PC-3 (cell line): ENCODE measurements at regions not wholly inside any gene's neighbourhood (a gene's known extent, or its start where the extent isn't known, plus 50 kb on each side); places are given as distances from the start of the nearest gene placed in this dataset.

Source experiments
- ATAC-seq: fragments of 200-7000 bp; cut with Tn5 transposase; 2 replicates; pipeline ENCODE4 v1.9.1; 2020; ENCODE audit warnings: mild to moderate bottlenecking, moderate library complexity
- BruUV-seq: library from RNA; stranded (reverse); fragments of 400-500 nt; replicated peaks from 2 replicates; lab custom pipeline; 2021; lab: Mats Ljungman, UMichigan
- CTCF ChIA-PET: fragments of 300-600 bp; sonication (Branson Sonifier 250); formaldehyde crosslinking; loops from one replicate; lab custom pipeline; 2022; ENCODE audit warnings: antibody characterized with exemption; lab: Charles Lee
- POLR2A ChIA-PET: fragments of 300-600 bp; sonication (Branson Sonifier 250); formaldehyde crosslinking; loops from one replicate; lab custom pipeline; 2022; ENCODE audit warnings: antibody characterized with exemption; ENCODE audit not compliant: unreplicated experiment; lab: Charles Lee
- DNase-seq: peaks from one replicate; pipeline ENCODE4 v3.0.0-alpha.2; 2015
- H2AFZ ChIP-seq: fragments of 300-600 bp; sonication (generic); 2 replicates; pipeline ENCODE4 v1.6.0; 2016; ENCODE audit warnings: antibody characterized with exemption, low read length
- H3F3A ChIP-seq: fragments of 300-600 bp; sonication (generic); one replicate; pipeline ENCODE4 v1.6.0; 2017; ENCODE audit warnings: antibody characterized with exemption, low read length, control low read depth, mild to moderate bottlenecking; ENCODE audit not compliant: unreplicated experiment
- H3K27ac ChIP-seq: fragments of 300-600 bp; sonication (generic); 2 replicates; pipeline ENCODE4 v1.5.1; 2016; ENCODE audit warnings: mild to moderate bottlenecking, low read length
- H3K27me3 ChIP-seq: fragments of 300-600 bp; sonication (generic); 2 replicates; pipeline ENCODE4 v1.6.1; 2016; ENCODE audit warnings: low read length, mixed read lengths
- H3K36me3 ChIP-seq: fragments of 300-600 bp; sonication (generic); 2 replicates; pipeline ENCODE4 v1.6.1; 2016; ENCODE audit warnings: low read depth, mixed run types, low read length, mixed read lengths
- H3K4me1 ChIP-seq: fragments of 300-600 bp; sonication (generic); 2 replicates; pipeline ENCODE4 v1.5.1; 2016; ENCODE audit warnings: low read length; ENCODE audit not compliant: insufficient read depth
- H3K4me2 ChIP-seq: fragments of 300-600 bp; sonication (generic); 2 replicates; pipeline ENCODE4 v1.6.0; 2016; ENCODE audit warnings: low read length
- H3K4me3 ChIP-seq: fragments of 300-600 bp; sonication (generic); 2 replicates; pipeline ENCODE4 v1.5.1; 2016; ENCODE audit warnings: mild to moderate bottlenecking, low read length, mixed read lengths
- H3K79me2 ChIP-seq: fragments of 300-600 bp; sonication (generic); 2 replicates; pipeline ENCODE4 v1.6.1; 2017; ENCODE audit warnings: low read length, mixed read lengths
- H3K9ac ChIP-seq: fragments of 300-600 bp; sonication (generic); 2 replicates; pipeline ENCODE4 v1.6.0; 2016; ENCODE audit warnings: mild to moderate bottlenecking, low read length
- H3K9me2 ChIP-seq: fragments of 300-600 bp; sonication (generic); replicated peaks from 2 replicates; pipeline ENCODE4 v1.6.1; 2016; ENCODE audit warnings: mixed run types, low read length, mixed read lengths
- H3K9me3 ChIP-seq: fragments of 300-600 bp; sonication (generic); 2 replicates; pipeline ENCODE4 v1.6.1; 2016; ENCODE audit warnings: low read length, mixed read lengths
- H4K20me1 ChIP-seq: fragments of 300-600 bp; sonication (generic); 2 replicates; pipeline ENCODE4 v1.6.1; 2016; ENCODE audit warnings: low read length, mixed read lengths
- EZH2 ChIP-seq: fragments of 300-600 bp; sonication (generic); IDR thresholded peaks from one replicate; pipeline ENCODE4 v1.6.1; 2017; ENCODE audit warnings: antibody characterized with exemption, mild to moderate bottlenecking, low read length; ENCODE audit not compliant: unreplicated experiment
- EZH2phosphoT487 ChIP-seq: fragments of 300-600 bp; sonication (generic); IDR thresholded peaks from 2 replicates; pipeline ENCODE4 v1.6.1; 2018; ENCODE audit warnings: mild to moderate bottlenecking, antibody characterized with exemption, low read length, borderline replicate concordance
- intact Hi-C: fragments of 100-400 bp; cut with micrococcal nuclease; formaldehyde crosslinking; loops from 2 replicates; pipeline ENCODE4 v1.9.0; 2023
- TF ChIP-seq, protein P1 (sequence below): fragments of 300-600 bp; sonication (generic); conservative IDR thresholded peaks from 2 replicates; pipeline ENCODE4 v1.5.1; 2017; ENCODE audit warnings: antibody characterized with exemption, low read depth, mild to moderate bottlenecking, low read length

DNA sequence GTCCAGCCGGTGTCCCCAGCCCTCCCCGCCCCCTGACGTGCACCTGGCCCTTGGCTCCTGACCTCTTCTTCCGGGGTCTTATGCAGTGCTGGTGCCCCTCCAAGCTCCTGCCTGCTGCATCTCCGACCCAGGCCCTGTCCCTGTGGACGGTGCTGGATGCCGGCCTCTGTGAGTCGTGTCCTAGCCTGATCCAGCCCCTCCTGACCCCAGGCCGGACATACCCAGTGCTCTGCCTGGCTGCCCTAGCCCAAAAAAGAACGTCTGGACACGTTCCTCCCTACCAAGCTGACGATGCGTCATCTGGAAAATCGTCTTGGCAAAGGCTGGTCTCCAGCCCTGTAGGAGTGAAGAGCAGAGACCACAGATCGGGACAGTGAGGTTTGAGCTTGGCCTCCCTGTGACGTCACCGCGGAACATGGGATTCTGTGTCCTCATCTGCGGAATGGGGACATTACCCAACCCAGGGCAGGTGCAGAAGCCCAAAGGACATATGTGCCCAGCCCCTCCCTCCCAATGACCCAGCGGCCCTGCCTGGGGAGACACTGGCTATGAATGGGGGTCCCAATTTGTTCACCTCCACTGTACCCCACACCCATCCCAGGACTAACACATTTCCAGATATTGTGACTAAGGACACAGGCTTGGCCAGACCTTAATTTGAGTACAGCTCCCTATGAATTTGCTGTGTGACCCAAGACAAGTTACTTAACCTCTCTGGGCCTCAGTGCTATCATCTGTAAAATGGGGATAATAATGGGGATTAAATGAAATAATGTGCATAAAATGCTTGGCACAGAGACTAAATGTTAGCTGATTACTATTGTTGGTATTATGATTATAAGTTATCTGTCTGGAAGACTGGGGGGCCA is 51.0 kb upstream of the BCL11B start:
- H3K79me2 ChIP-seq, result no peaks in the 10 kb centered on the region
- ATAC-seq (no peak), DNase-seq (no peak)
- intact Hi-C loops, result no loop called here
- peaks cover 22% of the 10 kb centered on the region for H3K27me3 ChIP-seq
- no peaks in the 10 kb centered on the region for H3K9me2 ChIP-seq
- no peak overlapping the region for H3K9ac ChIP-seq
- POLR2A ChIA-PET, result no interaction called here
- no peak overlapping the region for H3K4me3 ChIP-seq
- no peak overlapping the region for H2AFZ ChIP-seq
- H3K9me3 ChIP-seq, result no peaks in the 10 kb centered on the region
- H4K20me1 ChIP-seq, result no peaks in the 10 kb centered on the region
- H3K36me3 ChIP-seq, result no peaks in the 10 kb centered on the region
- CTCF ChIA-PET, result no interaction called here
- no TSS peak for BruUV-seq
- no peak overlapping the region for H3K27ac ChIP-seq
- no peak for TF ChIP-seq EZH2phosphoT487
- TF ChIP-seq, protein P1, sequence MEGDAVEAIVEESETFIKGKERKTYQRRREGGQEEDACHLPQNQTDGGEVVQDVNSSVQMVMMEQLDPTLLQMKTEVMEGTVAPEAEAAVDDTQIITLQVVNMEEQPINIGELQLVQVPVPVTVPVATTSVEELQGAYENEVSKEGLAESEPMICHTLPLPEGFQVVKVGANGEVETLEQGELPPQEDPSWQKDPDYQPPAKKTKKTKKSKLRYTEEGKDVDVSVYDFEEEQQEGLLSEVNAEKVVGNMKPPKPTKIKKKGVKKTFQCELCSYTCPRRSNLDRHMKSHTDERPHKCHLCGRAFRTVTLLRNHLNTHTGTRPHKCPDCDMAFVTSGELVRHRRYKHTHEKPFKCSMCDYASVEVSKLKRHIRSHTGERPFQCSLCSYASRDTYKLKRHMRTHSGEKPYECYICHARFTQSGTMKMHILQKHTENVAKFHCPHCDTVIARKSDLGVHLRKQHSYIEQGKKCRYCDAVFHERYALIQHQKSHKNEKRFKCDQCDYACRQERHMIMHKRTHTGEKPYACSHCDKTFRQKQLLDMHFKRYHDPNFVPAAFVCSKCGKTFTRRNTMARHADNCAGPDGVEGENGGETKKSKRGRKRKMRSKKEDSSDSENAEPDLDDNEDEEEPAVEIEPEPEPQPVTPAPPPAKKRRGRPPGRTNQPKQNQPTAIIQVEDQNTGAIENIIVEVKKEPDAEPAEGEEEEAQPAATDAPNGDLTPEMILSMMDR, result no peak
- no peak for TF ChIP-seq EZH2
- no peaks in the 10 kb centered on the region for H3F3A ChIP-seq
- H3K4me2 ChIP-seq, result no peak overlapping the region
- H3K4me1 ChIP-seq, result no peaks in the 10 kb centered on the region

- ATAC-seq (no peak), DNase-seq (no peak)
- Histone ChIP-seq H3K36me3 (no peaks in the 10 kb centered on the region), H3K4me1 (no peaks in the 10 kb centered on the region), H3K4me2 (no peak overlapping the region), H3K9ac (no peak overlapping the region), H2AFZ (no peak overlapping the region), H3F3A (no peaks in the 10 kb centered on the region), H3K9me2 (no peaks in the 10 kb centered on the region), H4K20me1 (no peaks in the 10 kb centered on the region), H3K9me3 (no peaks in the 10 kb centered on the region), H3K27me3 (peaks cover 14% of the 10 kb centered on the region), H3K27ac (no peak overlapping the region), H3K4me3 (no peak overlapping the region), H3K79me2 (no peaks in the 10 kb centered on the region)
- POLR2A ChIA-PET, result no interaction called here
- CTCF ChIA-PET, result no interaction called here
- intact Hi-C loops, result loop anchor here (2.0 kb wide), 1 partner anchor 93 kb away; no protein-coding TSS in a partner anchor
- no peak for TF ChIP-seq EZH2
- no peak for TF ChIP-seq EZH2phosphoT487
- TF ChIP-seq, protein P1, result no peak
- no TSS peak for BruUV-seq
These were observed 50.1 kb upstream of the BCL11B start for GRCh38 chr14:99321955-99322730.
